GM19397 (cell line): ENCODE measurements at regions not wholly inside any gene's neighbourhood (a gene's known extent, or its start where the extent isn't known, plus 50 kb on each side); places are given as distances from the start of the nearest gene placed in this dataset.
"Not testable (repeated sequence)": the region's sequence is repeated elsewhere in the genome, so short reads cannot be mapped to it uniquely, and the experiment has no call there.

Experiments
- ATAC-seq: cut with Tn5 transposase; IDR thresholded peaks from one replicate; pipeline ENCODE4 v1.9.1; 2021; ENCODE audit warnings: mild to moderate bottlenecking, moderate library complexity; ENCODE audit not compliant: unreplicated experiment

- no peak for ATAC-seq
Measured at GRCh38 chr5:13107537-13107936, 837.0 kb downstream of the DNAH5 start.

- ATAC-seq = no peak
Measured at GRCh38 chr5:13081116-13081515, 863.4 kb downstream of the DNAH5 start.

- not testable (repeated sequence) for ATAC-seq
Measured at GRCh38 chr5:13072936-13073335, 871.6 kb downstream of the DNAH5 start.

- no peak for ATAC-seq
Measured at GRCh38 chr5:13063088-13063487, 881.4 kb downstream of the DNAH5 start.

- no peak for ATAC-seq
Measured at GRCh38 chr5:13045897-13046551, 898.5 kb downstream of the DNAH5 start.

GRCh38 chr5:13034061-13034460, 910.4 kb downstream of the DNAH5 start:
- ATAC-seq = no peak

- ATAC-seq = no peak
Measured at GRCh38 chr5:13029211-13029610, 915.3 kb downstream of the DNAH5 start.

GRCh38 chr5:13027874-13028273, 916.6 kb downstream of the DNAH5 start:
- ATAC-seq = no peak

GRCh38 chr5:13019729-13020128, 924.8 kb downstream of the DNAH5 start:
- no peak for ATAC-seq

- no peak for ATAC-seq
Measured at GRCh38 chr5:13003457-13003856, 941.0 kb downstream of the DNAH5 start.

- no peak for ATAC-seq
Measured at GRCh38 chr5:12999667-13000066, 944.8 kb downstream of the DNAH5 start.

GRCh38 chr5:12985142-12985541, 959.3 kb downstream of the DNAH5 start:
- ATAC-seq = no peak

- ATAC-seq = no peak
Measured at GRCh38 chr5:12974856-12975255, 969.6 kb downstream of the DNAH5 start.

GRCh38 chr5:12965804-12966203, 978.7 kb downstream of the DNAH5 start:
- ATAC-seq = no peak

- no peak for ATAC-seq
Measured at GRCh38 chr5:12959713-12960112, 984.8 kb downstream of the DNAH5 start.

GRCh38 chr5:12952409-12952808, 992.1 kb downstream of the DNAH5 start:
- no peak for ATAC-seq

GRCh38 chr5:12951846-12952245, 992.6 kb downstream of the DNAH5 start:
- ATAC-seq = no peak

GRCh38 chr5:12947379-12947778, 997.1 kb downstream of the DNAH5 start:
- no peak for ATAC-seq

- ATAC-seq = not testable (repeated sequence)
Measured at GRCh38 chr5:12945477-12945876, 999.0 kb downstream of the DNAH5 start.

- no peak for ATAC-seq
Measured at GRCh38 chr5:12936221-12936620, 1008.3 kb downstream of the DNAH5 start.

GRCh38 chr5:12934722-12935121, 1009.8 kb downstream of the DNAH5 start:
- ATAC-seq = no peak

GRCh38 chr5:12920527-12920926, 1016.3 kb upstream of the CTNND2 start:
- no peak for ATAC-seq

- ATAC-seq = no peak
Measured at GRCh38 chr5:12911156-12911555, 1006.9 kb upstream of the CTNND2 start.
